NB4 (cell line): ENCODE measurements at regions not wholly inside any gene's neighbourhood (a gene's known extent, or its start where the extent isn't known, plus 50 kb on each side); places are given as distances from the start of the nearest gene placed in this dataset.
A peak's percentile ranks its signal among the peaks of the same experiment; 100 is the strongest.
"Not testable (repeated sequence)": the region's sequence is repeated elsewhere in the genome, so short reads cannot be mapped to it uniquely, and the experiment has no call there.

Experiments used
- DNase-seq: peaks from one replicate; pipeline ENCODE4 v3.0.0; 2010; ENCODE audit warnings: low read depth
- H3K4me3 ChIP-seq: one replicate; pipeline ENCODE4 v1.5.1; 2011; ENCODE audit warnings: mild to moderate bottlenecking, low read depth, low read length, moderate library complexity
- MYC ChIP-seq: IDR thresholded peaks from 2 replicates; pipeline ENCODE4 v1.6.1; 2011; ENCODE audit warnings: low read depth, low read length
- POLR2A ChIP-seq: IDR thresholded peaks from 2 replicates; pipeline ENCODE4 v1.6.1; 2011; ENCODE audit warnings: mild to moderate bottlenecking; ENCODE audit not compliant: insufficient read length; ENCODE audit errors: extremely low read depth
- TF ChIP-seq, protein P1 (sequence below): IDR thresholded peaks from one replicate; pipeline ENCODE4 v1.5.1; 2012; ENCODE audit warnings: low read depth, low read length
- TF ChIP-seq, protein P2 (sequence below): IDR thresholded peaks from 2 replicates; pipeline ENCODE4 v1.6.1; 2011; ENCODE audit warnings: low read depth, low read length

DNA sequence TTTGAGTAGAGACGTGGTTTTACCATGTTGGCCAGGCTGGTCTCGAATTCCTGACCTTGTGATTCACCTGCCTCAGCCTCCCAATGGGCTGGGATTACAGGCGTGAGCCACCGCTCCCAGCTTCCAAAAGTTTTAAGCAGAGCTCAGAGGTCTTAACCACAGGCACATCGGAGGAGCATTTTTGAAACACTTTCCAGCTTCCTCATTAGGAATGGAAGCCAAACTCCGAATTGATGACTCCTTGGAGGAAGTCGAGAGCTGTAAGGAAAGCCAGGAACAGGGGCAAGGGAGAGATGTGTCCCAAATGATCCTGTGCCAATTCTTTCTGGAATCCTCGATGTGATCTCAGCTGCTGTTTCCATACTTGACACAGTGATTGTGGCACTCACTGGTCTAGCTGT is 56.2 kb upstream of the CCZ1B start:
- not testable (repeated sequence) for H3K4me3 ChIP-seq, DNase-seq

DNA sequence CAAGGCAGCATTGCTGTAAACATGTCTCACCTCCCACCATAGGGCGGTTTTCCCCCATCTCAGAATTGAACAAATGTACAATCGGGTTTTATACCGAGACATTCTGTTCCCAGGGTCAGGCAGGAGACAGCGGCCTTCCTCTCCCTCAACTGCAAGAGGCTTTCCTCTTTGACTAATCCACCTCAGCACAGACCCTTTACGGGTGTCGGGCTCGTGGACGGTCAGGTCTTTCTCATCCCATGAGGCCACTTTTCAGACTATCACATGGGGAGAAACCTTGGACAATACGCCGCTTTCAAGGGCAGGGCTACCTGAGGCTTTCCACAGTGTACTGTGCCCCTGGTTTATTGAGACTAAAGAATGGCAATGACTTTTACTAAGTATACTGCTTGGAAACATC is 57.7 kb upstream of the CCZ1B start:
- not testable (repeated sequence) for DNase-seq, H3K4me3 ChIP-seq

DNA sequence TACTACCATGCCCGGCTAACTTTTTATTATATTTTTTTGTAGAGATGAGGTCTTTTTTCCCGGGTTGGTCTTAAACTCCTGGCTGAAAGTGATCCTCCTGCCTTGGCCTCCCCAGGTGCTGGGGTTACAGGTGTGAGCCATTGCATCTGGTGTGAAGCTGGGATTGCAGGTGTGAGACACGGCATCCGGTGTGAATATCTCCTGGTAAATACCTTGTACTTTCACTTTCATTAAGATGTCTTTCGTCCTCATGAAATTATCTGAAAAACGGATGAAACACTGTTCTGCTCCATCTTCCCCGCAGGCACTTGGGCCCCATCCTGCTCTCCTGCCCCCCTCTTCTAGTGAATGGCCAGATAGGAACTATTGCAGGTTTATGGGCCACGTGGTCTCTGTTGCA is 60.1 kb upstream of the CCZ1B start:
- TF ChIP-seq POLR2A: no peak
- TF ChIP-seq, protein P1, sequence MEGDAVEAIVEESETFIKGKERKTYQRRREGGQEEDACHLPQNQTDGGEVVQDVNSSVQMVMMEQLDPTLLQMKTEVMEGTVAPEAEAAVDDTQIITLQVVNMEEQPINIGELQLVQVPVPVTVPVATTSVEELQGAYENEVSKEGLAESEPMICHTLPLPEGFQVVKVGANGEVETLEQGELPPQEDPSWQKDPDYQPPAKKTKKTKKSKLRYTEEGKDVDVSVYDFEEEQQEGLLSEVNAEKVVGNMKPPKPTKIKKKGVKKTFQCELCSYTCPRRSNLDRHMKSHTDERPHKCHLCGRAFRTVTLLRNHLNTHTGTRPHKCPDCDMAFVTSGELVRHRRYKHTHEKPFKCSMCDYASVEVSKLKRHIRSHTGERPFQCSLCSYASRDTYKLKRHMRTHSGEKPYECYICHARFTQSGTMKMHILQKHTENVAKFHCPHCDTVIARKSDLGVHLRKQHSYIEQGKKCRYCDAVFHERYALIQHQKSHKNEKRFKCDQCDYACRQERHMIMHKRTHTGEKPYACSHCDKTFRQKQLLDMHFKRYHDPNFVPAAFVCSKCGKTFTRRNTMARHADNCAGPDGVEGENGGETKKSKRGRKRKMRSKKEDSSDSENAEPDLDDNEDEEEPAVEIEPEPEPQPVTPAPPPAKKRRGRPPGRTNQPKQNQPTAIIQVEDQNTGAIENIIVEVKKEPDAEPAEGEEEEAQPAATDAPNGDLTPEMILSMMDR: no peak
- no peak for TF ChIP-seq MYC
- TF ChIP-seq, protein P2, sequence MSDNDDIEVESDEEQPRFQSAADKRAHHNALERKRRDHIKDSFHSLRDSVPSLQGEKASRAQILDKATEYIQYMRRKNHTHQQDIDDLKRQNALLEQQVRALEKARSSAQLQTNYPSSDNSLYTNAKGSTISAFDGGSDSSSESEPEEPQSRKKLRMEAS: no peak
- H3K4me3 ChIP-seq: no peak overlapping the region
- peak; percentile 34 for DNase-seq

DNA sequence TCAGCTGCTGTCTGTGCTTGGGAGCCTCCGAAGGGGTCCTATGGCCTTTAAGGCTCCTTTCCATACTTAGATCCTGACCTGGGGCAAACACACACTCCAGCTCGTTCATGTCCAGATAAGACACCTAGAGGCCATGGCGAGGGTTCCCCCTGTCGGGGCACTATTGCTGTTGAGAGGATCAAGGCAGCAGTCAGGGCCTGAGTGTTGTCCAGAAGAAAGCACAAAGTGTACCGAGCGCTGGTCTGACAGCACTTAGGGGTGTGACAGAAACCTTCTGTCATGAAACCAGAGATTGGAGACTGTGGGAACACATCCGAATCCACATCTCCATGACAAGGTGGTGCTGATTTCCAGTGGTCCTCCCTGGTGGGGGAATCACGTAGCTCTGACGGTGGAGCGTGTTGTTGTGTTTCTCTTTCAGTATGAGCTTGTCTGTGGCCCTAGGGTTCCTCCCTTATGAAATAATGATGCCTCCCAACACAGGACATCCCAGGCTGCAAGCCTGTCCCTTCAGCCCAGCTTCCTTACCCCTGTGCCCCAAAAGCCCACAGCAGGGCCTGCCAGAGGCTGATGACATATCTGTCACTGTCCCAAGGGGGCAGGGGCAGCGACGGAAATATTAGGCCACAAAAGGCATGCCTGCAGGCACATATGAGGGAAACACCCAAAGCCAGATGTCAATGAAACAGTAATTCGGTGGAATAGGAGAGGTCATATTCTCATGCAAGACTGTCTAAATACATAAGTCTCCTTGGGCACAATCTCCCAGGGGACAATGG is 62.4 kb upstream of the CCZ1B start:
- not testable (repeated sequence) for H3K4me3 ChIP-seq
- DNase-seq: peak; percentile 36

DNA sequence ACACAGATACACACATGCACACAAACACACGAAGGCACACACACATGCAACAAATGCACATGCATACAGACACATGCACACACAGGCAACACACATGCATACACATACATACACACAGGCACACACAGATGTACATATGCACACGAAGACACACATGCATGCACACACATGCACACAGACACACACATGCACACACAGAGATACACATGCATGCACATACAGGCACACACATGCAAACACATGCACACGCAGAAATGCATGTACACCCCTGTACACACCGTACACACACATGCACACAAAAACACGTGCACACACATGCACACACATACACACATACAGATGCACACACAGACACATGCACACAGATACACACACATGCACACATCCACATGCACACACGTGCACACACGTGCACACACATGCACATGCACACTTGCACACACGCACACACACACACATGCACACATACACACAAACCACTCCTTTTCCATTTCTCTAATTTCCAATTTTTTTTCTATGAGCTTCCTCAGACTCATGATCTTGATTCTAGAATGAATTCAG is 63.3 kb upstream of the CCZ1B start:
- DNase-seq: no peak
- TF ChIP-seq, protein P1: no peak
- TF ChIP-seq, protein P2: 0 out of 2 replicates have a peak, but pooled peaks have one; percentile 2
- no peak overlapping the region for H3K4me3 ChIP-seq

DNA sequence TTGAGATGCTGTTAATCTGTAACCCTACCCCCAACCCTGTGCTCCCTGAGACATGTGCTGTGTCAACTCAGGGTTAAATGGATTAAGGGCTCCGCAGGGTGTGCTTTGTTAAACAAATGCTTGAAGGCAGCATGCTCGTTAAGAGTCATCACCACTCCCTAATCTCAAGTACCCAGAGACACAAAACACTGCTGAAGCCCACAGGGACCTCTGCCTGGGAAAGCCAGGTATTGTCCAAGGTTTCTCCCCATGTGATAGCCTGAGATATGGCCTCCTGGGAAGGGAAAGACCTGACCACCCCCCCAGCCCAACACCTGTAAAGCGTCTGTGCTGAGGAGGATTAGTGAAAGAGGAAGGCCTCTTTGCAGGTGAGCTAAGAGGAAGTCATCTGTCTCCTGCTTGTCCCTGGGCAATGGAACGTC is 76.0 kb upstream of the CCZ1B start:
- H3K4me3 ChIP-seq, DNase-seq: not testable (repeated sequence)

DNA sequence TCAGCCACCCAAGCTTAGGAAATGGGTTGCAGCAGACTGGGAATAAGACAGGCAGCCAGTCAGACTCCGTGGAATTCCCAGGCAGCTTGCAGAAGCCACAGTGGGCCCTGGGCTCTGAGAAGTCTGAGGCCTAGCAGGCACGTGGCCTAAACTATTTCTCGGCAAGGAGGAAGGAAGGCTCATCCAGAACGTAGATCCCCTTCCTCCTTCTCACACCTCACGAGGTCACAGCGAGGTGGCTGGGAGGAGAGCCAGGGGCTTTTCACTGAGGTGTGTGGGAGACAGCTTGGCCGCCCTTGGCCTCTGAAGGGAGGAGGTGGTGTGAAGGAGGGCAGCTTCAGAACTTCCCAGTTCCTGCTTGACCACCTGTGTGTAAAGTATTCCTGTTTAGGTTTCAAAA is 77.2 kb upstream of the CCZ1B start:
- DNase-seq: not testable (repeated sequence)

DNA sequence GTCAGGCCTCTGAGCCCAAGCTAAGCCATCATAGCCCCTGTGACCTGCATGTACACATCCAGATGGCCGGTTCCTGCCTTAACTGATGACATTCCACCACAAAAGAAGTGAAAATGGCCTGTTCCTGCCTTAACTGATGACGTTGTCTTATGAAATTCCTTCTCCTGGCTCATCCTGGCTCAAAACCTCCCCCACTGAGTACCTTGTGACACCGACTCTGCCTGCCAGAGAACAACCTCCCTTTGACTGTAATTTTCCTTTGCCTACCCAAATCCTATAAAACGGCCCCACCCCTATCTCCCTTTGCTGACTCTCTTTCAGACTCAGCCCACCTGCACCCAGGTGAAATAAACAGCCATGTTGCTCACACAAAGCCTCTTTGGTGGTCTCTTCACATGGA is 77.7 kb upstream of the CCZ1B start:
- DNase-seq, H3K4me3 ChIP-seq: not testable (repeated sequence)

More for the DNA sequence above, 77.2 kb upstream of the CCZ1B start:
- not testable (repeated sequence) for H3K4me3 ChIP-seq

DNA sequence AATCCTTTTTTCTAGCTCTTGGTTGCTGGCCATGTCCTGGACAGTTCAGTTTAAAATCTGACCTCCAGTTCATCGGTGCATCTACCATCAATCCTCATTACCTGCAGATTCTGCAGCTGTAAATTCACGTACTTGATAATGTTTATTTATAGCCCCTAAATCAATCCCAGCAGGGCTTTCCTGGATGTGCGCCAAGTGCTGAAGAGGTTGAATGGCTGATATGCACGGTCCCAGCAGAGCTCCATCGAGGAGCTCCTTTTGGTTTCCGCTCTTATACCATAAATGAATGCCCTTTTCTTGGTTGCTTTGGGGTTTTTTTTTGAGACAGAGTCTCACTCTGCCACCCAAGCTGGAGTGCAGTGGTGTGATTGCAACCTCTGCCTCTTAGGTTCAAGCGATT is 91.2 kb upstream of the CCZ1B start:
- no peak overlapping the region for H3K4me3 ChIP-seq
- TF ChIP-seq MYC: no peak
- TF ChIP-seq POLR2A: no peak
- TF ChIP-seq, protein P2: no peak
- TF ChIP-seq, protein P1: no peak
- no peak for DNase-seq

DNA sequence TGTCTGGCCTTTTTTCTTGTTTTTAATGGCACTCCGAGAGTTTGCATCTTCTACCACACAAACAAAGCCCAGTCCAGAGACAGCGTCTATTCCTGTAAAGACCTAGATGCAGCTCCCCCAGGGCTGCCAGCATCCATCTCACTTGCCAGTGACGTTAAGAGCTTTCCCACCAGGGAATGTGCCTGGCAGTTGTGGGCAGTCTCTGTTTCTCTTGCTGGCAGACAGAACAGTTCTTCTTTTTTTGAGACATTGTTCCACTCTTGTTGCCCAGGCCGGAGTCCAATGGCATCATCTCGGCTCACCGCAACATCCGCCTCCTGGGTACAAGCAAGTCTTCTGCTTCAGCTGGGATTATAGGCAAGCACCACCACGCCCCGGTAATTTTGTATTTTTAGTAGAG is 93.1 kb upstream of the CCZ1B start:
- not testable (repeated sequence) for DNase-seq

DNA sequence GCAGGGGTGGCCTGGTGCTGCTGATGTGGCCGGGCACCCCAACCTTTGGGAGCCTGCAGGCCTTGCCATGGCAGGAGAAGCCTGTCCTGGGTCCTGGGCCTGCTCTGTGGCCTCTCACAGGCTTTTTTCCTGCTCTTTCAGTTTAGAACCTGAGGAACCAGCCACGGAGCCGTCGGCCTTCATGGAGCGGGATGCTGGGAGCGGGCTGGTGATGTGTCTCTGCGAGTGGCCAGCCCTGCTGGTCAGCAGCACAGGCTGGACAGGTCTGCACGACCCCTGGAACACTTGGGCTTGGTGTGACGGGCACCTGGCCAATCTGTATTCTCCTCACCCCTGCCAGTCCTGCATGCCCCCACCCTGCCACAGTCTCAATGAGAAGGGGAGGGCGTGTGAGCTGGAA is 98.4 kb upstream of the CCZ1B start:
- H3K4me3 ChIP-seq: not testable (repeated sequence)

More for the DNA sequence above, 93.1 kb upstream of the CCZ1B start:
- not testable (repeated sequence) for H3K4me3 ChIP-seq

DNA sequence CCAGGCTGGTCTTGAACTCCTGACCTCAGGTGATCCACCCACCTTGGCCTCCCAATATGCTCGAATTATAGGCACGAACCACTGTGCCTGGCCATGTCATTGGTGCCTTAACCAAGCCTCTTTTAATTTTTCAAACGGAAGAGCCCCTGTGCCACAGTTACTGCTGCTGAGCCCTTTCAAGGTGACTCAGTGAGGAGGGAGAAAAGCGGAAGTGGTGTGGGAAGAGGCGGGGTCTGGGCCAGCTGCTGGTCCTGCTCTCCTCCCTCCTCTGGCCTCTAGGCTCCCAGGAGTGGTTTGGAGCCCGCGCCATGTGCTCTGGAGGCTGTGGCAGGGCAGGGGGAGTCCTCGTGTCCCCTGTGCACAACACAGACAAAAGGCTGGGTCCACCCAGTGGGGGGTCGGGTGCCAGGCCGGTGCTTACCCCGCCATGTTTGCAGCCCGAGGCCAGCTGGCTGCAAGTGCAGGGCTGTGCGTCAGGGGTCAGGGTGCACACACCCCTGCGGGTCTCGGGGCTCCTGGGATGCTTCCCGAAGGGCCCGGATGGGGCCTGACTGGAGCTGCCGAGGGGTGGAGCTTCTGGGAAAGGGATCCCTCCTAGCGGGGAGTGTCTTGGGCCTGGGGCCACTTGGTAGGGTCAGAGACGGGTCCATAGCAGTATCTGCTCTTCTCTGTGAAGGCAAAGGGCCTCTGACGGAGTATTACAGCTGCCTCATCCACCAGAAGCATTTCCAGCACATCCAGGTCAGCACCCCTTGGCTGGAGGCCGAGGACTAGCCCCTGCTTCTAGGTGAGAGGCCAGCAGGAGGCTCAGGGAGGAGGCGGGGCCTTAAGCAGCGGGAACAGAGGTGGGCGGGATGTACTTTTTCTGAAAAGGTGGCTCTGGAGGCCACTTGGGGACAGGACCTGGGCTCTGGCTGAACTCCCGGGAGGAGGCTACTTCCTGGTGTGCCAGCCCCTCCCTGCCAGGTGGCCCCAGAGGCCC is 100.4 kb upstream of the CCZ1B start:
- H3K4me3 ChIP-seq: not testable (repeated sequence)
- DNase-seq: peak; percentile 70

More for the DNA sequence above, 98.4 kb upstream of the CCZ1B start:
- DNase-seq: not testable (repeated sequence)

DNA sequence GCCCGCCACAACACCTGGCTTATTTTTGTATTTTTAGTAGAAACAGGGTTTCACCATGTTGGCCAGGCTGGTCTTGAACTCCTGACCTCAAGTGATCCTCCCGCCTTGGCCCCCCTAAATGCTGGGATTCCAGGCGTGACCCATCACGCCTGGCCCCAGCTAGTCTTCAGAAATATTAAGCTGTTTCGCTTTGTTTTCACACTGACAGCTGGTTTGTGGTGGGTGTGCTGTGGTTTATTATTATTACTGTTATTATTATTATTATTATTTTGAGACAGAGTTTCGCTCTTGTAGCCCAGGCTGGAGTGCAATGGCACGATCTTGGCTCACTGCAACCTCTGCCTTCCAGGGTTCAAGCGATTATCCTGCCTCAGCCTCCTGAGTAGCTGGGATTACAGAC is 101.6 kb upstream of the CCZ1B start:
- H3K4me3 ChIP-seq, DNase-seq: not testable (repeated sequence)
